ENCODE measurements at regions not wholly inside any gene's neighbourhood (a gene's known extent, or its start where the extent isn't known, plus 50 kb on each side); places are given as distances from the start of the nearest gene placed in this dataset.

GRCh38 chr2:64327510-64328414 is 126.2 kb upstream of the LGALSL start:
- H2AFZ ChIP-seq (ENCODE audit: low read depth) = no peak overlapping the region
- TF ChIP-seq CTCF (IDR thresholded peaks at IDR 0.05) (peak; percentile 43), RAD21 (IDR thresholded peaks at IDR 0.05; ENCODE audit: low read length) (peak; percentile 80), MAX (IDR thresholded peaks at IDR 0.05; ENCODE audit: low read depth) (no peak), SMC3 (IDR thresholded peaks at IDR 0.05; ENCODE audit: low read depth, low read length) (peak; percentile 84)
- CTCF ChIA-PET = interaction anchor here (0.7 to 7.6 kb wide), 36 partner anchors 10 to 635 kb away, joined by 3 to 235 read pairs (median 4); no protein-coding TSS in a partner anchor
- no peaks in the 10 kb centered on the region for H3K79me2 ChIP-seq (ENCODE audit: insufficient read depth)
- no peaks in the 10 kb centered on the region for H4K20me1 ChIP-seq (ENCODE audit: insufficient read depth)
- WGBS (ENCODE audit: low lambda C conversion rate) = 77% methylated on average over 16 of the region's 16 CpGs
- H3K9me3 ChIP-seq = no peaks in the 10 kb centered on the region
- H3K4me2 ChIP-seq = no peak overlapping the region
- no peaks in the 10 kb centered on the region for H3F3A ChIP-seq (replicated peaks; ENCODE audit: insufficient read depth)
- no peak overlapping the region for H3K4me3 ChIP-seq (ENCODE audit: low read depth in 2 of 2, low read length in 1 of 2)
- H3K27me3 ChIP-seq (ENCODE audit: insufficient read depth) = no peaks in the 10 kb centered on the region; the same call in 1 of the 2 replicates
- H3K9me2 ChIP-seq = no peaks in the 10 kb centered on the region
- POLR2A ChIA-PET = interaction anchor here (1.2 kb wide), 1 partner anchor 278 kb away, joined by 5 read pairs; no protein-coding TSS in a partner anchor
- peaks cover 0 to 2% of the 10 kb centered on the region in 2 experiments; a peak in 1 of 4 replicates for H3K4me1 ChIP-seq (ENCODE audit: control insufficient read depth in 1 of 2, insufficient read depth in 2 of 2, low read depth in 1 of 2, low read length in 1 of 2)
- no peak overlapping the region for H3K9ac ChIP-seq
- H3K27ac ChIP-seq (ENCODE audit: low read depth in 2 of 2, low read length in 1 of 2) = no peak overlapping the region
- H3K36me3 ChIP-seq (replicated peaks in 1 of 2; ENCODE audit: control insufficient read depth in 1 of 2, insufficient read depth in 2 of 2, low read length in 1 of 2) = no peaks in the 10 kb centered on the region
- DNase-seq = peak; percentile 65

GRCh38 chr2:64328415-64328722 is 125.6 kb upstream of the LGALSL start:
- no peaks in the 10 kb centered on the region for H3K36me3 ChIP-seq (replicated peaks in 1 of 2; ENCODE audit: control insufficient read depth in 1 of 2, insufficient read depth in 2 of 2, low read length in 1 of 2)
- peaks cover 0 to 2% of the 10 kb centered on the region in 2 experiments; a peak in 1 of 4 replicates for H3K4me1 ChIP-seq (ENCODE audit: control insufficient read depth in 1 of 2, insufficient read depth in 2 of 2, low read depth in 1 of 2, low read length in 1 of 2)
- H3K27me3 ChIP-seq (ENCODE audit: insufficient read depth) = no peaks in the 10 kb centered on the region; the same call in 1 of the 2 replicates
- no peaks in the 10 kb centered on the region for H3K9me2 ChIP-seq
- H4K20me1 ChIP-seq (ENCODE audit: insufficient read depth) = no peaks in the 10 kb centered on the region
- ChIA-PET CTCF (interaction anchor here (0.7 to 7.6 kb wide), 32 partner anchors 10 to 635 kb away, joined by 3 to 235 read pairs (median 4); no protein-coding TSS in a partner anchor), POLR2A (interaction anchor here (1.2 kb wide), 1 partner anchor 279 kb away, joined by 5 read pairs; no protein-coding TSS in a partner anchor)
- WGBS (ENCODE audit: low lambda C conversion rate) = 67% methylated on average over 8 of the region's 8 CpGs
- no peak overlapping the region for H3K4me3 ChIP-seq (ENCODE audit: low read depth in 2 of 2, low read length in 1 of 2)
- no peak overlapping the region for H3K9ac ChIP-seq
- peak; percentile 18 for DNase-seq
- H3K27ac ChIP-seq (ENCODE audit: low read depth in 2 of 2, low read length in 1 of 2) = no peak overlapping the region
- H3K9me3 ChIP-seq = no peaks in the 10 kb centered on the region
- no peaks in the 10 kb centered on the region for H3F3A ChIP-seq (replicated peaks; ENCODE audit: insufficient read depth)
- no peak overlapping the region for H2AFZ ChIP-seq (ENCODE audit: low read depth)
- no peak overlapping the region for H3K4me2 ChIP-seq
- no peaks in the 10 kb centered on the region for H3K79me2 ChIP-seq (ENCODE audit: insufficient read depth)
- TF ChIP-seq RAD21 (IDR thresholded peaks at IDR 0.05; ENCODE audit: low read length) (no peak), REST (IDR thresholded peaks at IDR 0.05; ENCODE audit: low read depth, low read length) (no peak), FOXM1 (IDR thresholded peaks at IDR 0.05; ENCODE audit: low read depth) (no peak), POLR2AphosphoS5 (IDR thresholded peaks at IDR 0.05; ENCODE audit: low read depth, low read length) (no peak), MEF2A (IDR thresholded peaks at IDR 0.05; ENCODE audit: borderline replicate concordance, low read depth) (no peak), EZH2phosphoT487 (IDR thresholded peaks at IDR 0.05; ENCODE audit: borderline replicate concordance, low read depth) (no peak), MAX (IDR thresholded peaks at IDR 0.05; ENCODE audit: low read depth) (no peak), SMC3 (IDR thresholded peaks at IDR 0.05; ENCODE audit: low read depth, low read length) (no peak), IRF3 (IDR thresholded peaks at IDR 0.05; ENCODE audit: low read depth, low read length) (no peak), CHD2 (IDR thresholded peaks at IDR 0.05; ENCODE audit: low read length, partially characterized antibody) (no peak), TAF1 (IDR thresholded peaks at IDR 0.05; ENCODE audit: borderline replicate concordance, low read depth, low read length) (no peak), SIN3A (IDR thresholded peaks at IDR 0.05; ENCODE audit: borderline replicate concordance, low read depth, low read length) (no peak), JUND (IDR thresholded peaks at IDR 0.05) (no peak), RFX5 (IDR thresholded peaks at IDR 0.05; ENCODE audit: low read length) (no peak)

Measured in SK-N-SH (cell line).